ENCODE measurements at regions not wholly inside any gene's neighbourhood (a gene's known extent, or its start where the extent isn't known, plus 50 kb on each side); places are given as distances from the start of the nearest gene placed in this dataset.

DNA sequence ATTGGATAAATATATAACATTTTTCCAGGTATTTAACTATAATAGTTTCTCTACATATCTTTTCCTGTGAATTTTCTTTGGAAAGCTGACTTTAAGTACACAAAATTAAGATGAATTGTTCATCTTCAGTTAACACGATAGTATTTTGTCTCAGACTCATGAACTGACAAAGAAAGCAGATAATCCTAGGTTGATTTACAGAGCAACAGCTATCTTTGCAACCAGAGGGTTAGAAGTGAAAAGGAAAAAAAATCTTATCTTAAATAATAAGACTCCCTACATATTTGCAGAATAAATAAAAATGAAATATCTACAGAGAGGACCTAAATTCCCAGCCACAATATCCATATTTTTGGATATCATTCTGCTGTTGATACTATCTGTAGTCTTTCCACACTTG lies 350.2 kb upstream of the GRM7 start:
- Histone ChIP-seq H3K36me3 (replicated peaks in 1 of 2; ENCODE audit: control insufficient read depth in 1 of 2, insufficient read depth in 2 of 2, low read length in 2 of 2) (no peaks in the 10 kb centered on the region), H3K27ac (ENCODE audit: extremely low read length, insufficient read depth, low read length) (no peak overlapping the region), H3K4me2 (ENCODE audit: low read depth, low read length) (no peak overlapping the region), H3K27me3 (ENCODE audit: control insufficient read depth in 1 of 2, insufficient read depth in 2 of 2, low read length in 2 of 2) (no peaks in the 10 kb centered on the region), H4K20me1 (ENCODE audit: insufficient read depth, low read length) (no peaks in the 10 kb centered on the region), H3K4me3 (replicated peaks in 1 of 3; ENCODE audit: insufficient read depth in 1 of 3, low read depth in 2 of 3, low read length in 3 of 3) (no peak overlapping the region), H2AFZ (ENCODE audit: low read length) (no peak overlapping the region), H3K79me2 (ENCODE audit: insufficient read depth, low read length) (no peaks in the 10 kb centered on the region), H3K9me3 (ENCODE audit: low read length) (peaks cover 39% of the 10 kb centered on the region), H3K4me1 (ENCODE audit: insufficient read depth, low read length) (no peaks in the 10 kb centered on the region), H3K9ac (ENCODE audit: insufficient read depth, low read depth, low read length) (no peak overlapping the region)
- TF ChIP-seq ZNF883 (CRISPR knock-in tag; IDR thresholded peaks at IDR 0.05; ENCODE audit: not compliant biosample characterization) = no peak
- TF ChIP-seq ELF3 (CRISPR knock-in tag; IDR thresholded peaks at IDR 0.05) = no peak
- no peak for TF ChIP-seq ELF4 (CRISPR knock-in tag; IDR thresholded peaks at IDR 0.05; ENCODE audit: borderline replicate concordance)
- TF ChIP-seq TCF12 (IDR thresholded peaks at IDR 0.05) = no peak
- no peak for TF ChIP-seq TCF12 (CRISPR knock-in tag; IDR thresholded peaks at IDR 0.05)
- no peak for TF ChIP-seq ZSCAN9 (CRISPR knock-in tag; IDR thresholded peaks at IDR 0.05; ENCODE audit: borderline replicate concordance)
- no peak for TF ChIP-seq HOXA9 (CRISPR knock-in tag; IDR thresholded peaks at IDR 0.05; ENCODE audit: borderline replicate concordance)
- TF ChIP-seq U2AF1 (optimal IDR thresholded peaks at IDR 0.05; ENCODE audit: low read depth, low read length) = no peak
- DNase-seq (ENCODE audit: low spot score) (no peak), ATAC-seq (no peak), FAIRE-seq (no peak)
- no TSS peak for BruUV-seq (replicated peaks)
- in situ Hi-C loops (cut with HindIII; ENCODE audit: extremely low pct_ligation_motif_present, low pct_unique_long_range_greater_than_20kb) (no loop called here), intact Hi-C loops (cut with micrococcal nuclease; ENCODE audit: unreplicated experiment) (no loop called here)
- POLR2A ChIA-PET = no interaction called here
- CTCF ChIA-PET (ENCODE audit: low intra/inter-chr PET ratio, low total read pairs) = no interaction called here
- WGBS (ENCODE audit: low lambda C conversion rate) = 55% methylated on average over 1 of the region's 1 CpG

GRCh38 chr3:6512172-6512800 lies 348.6 kb upstream of the GRM7 start:
- H2AFZ ChIP-seq (ENCODE audit: low read length) = no peak overlapping the region
- intact Hi-C loops (cut with micrococcal nuclease; ENCODE audit: unreplicated experiment) (no loop called here), in situ Hi-C loops (cut with HindIII; ENCODE audit: extremely low pct_ligation_motif_present, low pct_unique_long_range_greater_than_20kb) (no loop called here)
- H3K27ac ChIP-seq (ENCODE audit: extremely low read length, insufficient read depth, low read length) = no peak overlapping the region
- ChIA-PET POLR2A (no interaction called here), CTCF (ENCODE audit: low intra/inter-chr PET ratio, low total read pairs) (no interaction called here)
- H3K4me1 ChIP-seq (ENCODE audit: insufficient read depth, low read length) = no peaks in the 10 kb centered on the region
- FAIRE-seq (no peak), DNase-seq (ENCODE audit: low spot score) (no peak), ATAC-seq (no peak)
- H4K20me1 ChIP-seq (ENCODE audit: insufficient read depth, low read length) = no peaks in the 10 kb centered on the region
- H3K36me3 ChIP-seq (replicated peaks in 1 of 2; ENCODE audit: control insufficient read depth in 1 of 2, insufficient read depth in 2 of 2, low read length in 2 of 2) = no peaks in the 10 kb centered on the region
- no peaks in the 10 kb centered on the region for H3K27me3 ChIP-seq (ENCODE audit: control insufficient read depth in 1 of 2, insufficient read depth in 2 of 2, low read length in 2 of 2)
- no peak overlapping the region for H3K4me2 ChIP-seq (ENCODE audit: low read depth, low read length)
- WGBS (ENCODE audit: low lambda C conversion rate) = 38% methylated on average over 1 of the region's 2 CpGs
- H3K9ac ChIP-seq (ENCODE audit: insufficient read depth, low read depth, low read length) = no peak overlapping the region
- no peak for TF ChIP-seq ZNF543 (CRISPR knock-in tag; IDR thresholded peaks at IDR 0.05)
- no peaks in the 10 kb centered on the region for H3K79me2 ChIP-seq (ENCODE audit: insufficient read depth, low read length)
- peaks cover 53% of the 10 kb centered on the region for H3K9me3 ChIP-seq (ENCODE audit: low read length)
- H3K4me3 ChIP-seq (replicated peaks in 1 of 3; ENCODE audit: insufficient read depth in 1 of 3, low read depth in 2 of 3, low read length in 3 of 3) = no peak overlapping the region
- BruUV-seq (replicated peaks) = no TSS peak
